ENCODE measurements at regions not wholly inside any gene's neighbourhood (a gene's known extent, or its start where the extent isn't known, plus 50 kb on each side); places are given as distances from the start of the nearest gene placed in this dataset.

DNA sequence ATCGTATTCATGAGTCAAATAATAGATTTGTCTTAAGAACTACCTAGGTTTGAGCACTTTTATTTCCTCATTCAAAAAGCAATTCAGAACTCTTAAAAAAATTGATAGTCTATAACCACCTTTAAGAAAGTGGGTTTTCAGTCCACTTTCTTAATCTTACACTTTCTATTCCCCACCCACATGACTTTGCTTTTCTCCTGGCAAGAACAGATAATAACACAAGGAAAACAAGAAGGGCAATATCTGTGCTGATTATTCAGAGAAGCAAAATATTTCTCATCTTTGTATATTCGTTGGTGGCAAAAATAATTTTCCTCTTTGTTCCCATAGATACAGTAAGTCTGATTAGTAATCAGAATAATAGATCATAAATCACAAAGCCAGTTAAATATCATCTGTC is 130.6 kb upstream of the DNAJC10 start (continued):
- no peak for TF ChIP-seq NR3C1 (CRISPR knock-in tag; conservative IDR thresholded peaks at IDR 0.05; ENCODE audit: low read depth)

DNA sequence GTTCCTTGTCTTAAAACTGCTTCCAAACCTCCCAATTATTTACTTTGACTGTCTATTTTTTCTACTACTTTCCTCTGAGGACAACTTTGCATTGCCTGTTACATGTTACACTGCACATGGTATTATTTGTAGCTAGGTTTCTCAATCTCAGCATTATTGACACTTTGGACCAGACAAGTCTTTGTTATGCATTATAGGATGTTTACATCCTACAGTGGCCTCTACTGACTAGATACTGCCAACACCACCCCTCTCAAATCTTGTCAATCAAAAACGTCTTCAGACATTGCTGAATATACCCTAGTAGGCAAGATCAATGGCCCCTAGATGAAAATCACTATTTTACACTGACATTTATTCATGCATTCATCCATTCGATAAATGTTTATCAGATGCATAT is 129.6 kb upstream of the DNAJC10 start:
- Mint-ChIP-seq H3K9me3 (no peaks in the 10 kb centered on the region), H3K36me3 (no peaks in the 10 kb centered on the region), H3K4me1 (peaks cover 30% of the 10 kb centered on the region), H3K27ac (no peak overlapping the region), H3K4me3 (no peak overlapping the region), H3K27me3 (ENCODE audit: low read depth) (no peaks in the 10 kb centered on the region)
- TF ChIP-seq, protein P1, sequence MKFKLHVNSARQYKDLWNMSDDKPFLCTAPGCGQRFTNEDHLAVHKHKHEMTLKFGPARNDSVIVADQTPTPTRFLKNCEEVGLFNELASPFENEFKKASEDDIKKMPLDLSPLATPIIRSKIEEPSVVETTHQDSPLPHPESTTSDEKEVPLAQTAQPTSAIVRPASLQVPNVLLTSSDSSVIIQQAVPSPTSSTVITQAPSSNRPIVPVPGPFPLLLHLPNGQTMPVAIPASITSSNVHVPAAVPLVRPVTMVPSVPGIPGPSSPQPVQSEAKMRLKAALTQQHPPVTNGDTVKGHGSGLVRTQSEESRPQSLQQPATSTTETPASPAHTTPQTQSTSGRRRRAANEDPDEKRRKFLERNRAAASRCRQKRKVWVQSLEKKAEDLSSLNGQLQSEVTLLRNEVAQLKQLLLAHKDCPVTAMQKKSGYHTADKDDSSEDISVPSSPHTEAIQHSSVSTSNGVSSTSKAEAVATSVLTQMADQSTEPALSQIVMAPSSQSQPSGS (CRISPR knock-in tag; IDR thresholded peaks at IDR 0.05; ENCODE audit: borderline replicate concordance, low read depth), result no peak
- TF ChIP-seq, protein P2, sequence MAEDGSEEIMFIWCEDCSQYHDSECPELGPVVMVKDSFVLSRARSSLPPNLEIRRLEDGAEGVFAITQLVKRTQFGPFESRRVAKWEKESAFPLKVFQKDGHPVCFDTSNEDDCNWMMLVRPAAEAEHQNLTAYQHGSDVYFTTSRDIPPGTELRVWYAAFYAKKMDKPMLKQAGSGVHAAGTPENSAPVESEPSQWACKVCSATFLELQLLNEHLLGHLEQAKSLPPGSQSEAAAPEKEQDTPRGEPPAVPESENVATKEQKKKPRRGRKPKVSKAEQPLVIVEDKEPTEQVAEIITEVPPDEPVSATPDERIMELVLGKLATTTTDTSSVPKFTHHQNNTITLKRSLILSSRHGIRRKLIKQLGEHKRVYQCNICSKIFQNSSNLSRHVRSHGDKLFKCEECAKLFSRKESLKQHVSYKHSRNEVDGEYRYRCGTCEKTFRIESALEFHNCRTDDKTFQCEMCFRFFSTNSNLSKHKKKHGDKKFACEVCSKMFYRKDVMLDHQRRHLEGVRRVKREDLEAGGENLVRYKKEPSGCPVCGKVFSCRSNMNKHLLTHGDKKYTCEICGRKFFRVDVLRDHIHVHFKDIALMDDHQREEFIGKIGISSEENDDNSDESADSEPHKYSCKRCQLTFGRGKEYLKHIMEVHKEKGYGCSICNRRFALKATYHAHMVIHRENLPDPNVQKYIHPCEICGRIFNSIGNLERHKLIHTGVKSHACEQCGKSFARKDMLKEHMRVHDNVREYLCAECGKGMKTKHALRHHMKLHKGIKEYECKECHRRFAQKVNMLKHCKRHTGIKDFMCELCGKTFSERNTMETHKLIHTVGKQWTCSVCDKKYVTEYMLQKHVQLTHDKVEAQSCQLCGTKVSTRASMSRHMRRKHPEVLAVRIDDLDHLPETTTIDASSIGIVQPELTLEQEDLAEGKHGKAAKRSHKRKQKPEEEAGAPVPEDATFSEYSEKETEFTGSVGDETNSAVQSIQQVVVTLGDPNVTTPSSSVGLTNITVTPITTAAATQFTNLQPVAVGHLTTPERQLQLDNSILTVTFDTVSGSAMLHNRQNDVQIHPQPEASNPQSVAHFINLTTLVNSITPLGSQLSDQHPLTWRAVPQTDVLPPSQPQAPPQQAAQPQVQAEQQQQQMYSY (CRISPR knock-in tag; IDR thresholded peaks at IDR 0.05), result no peak
- TF ChIP-seq ZNF671 (CRISPR knock-in tag; IDR thresholded peaks at IDR 0.05), result no peak
- no peak for TF ChIP-seq NFATC4 (CRISPR knock-in tag; IDR thresholded peaks at IDR 0.05)
- TF ChIP-seq TEAD4 (CRISPR knock-in tag; IDR thresholded peaks at IDR 0.05), result no peak
- TF ChIP-seq, protein P3, sequence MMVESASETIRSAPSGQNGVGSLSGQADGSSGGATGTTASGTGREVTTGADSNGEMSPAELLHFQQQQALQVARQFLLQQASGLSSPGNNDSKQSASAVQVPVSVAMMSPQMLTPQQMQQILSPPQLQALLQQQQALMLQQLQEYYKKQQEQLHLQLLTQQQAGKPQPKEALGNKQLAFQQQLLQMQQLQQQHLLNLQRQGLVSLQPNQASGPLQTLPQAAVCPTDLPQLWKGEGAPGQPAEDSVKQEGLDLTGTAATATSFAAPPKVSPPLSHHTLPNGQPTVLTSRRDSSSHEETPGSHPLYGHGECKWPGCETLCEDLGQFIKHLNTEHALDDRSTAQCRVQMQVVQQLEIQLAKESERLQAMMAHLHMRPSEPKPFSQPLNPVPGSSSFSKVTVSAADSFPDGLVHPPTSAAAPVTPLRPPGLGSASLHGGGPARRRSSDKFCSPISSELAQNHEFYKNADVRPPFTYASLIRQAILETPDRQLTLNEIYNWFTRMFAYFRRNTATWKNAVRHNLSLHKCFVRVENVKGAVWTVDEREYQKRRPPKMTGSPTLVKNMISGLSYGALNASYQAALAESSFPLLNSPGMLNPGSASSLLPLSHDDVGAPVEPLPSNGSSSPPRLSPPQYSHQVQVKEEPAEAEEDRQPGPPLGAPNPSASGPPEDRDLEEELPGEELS (CRISPR knock-in tag; IDR thresholded peaks at IDR 0.05), result no peak
- TF ChIP-seq, protein P4, sequence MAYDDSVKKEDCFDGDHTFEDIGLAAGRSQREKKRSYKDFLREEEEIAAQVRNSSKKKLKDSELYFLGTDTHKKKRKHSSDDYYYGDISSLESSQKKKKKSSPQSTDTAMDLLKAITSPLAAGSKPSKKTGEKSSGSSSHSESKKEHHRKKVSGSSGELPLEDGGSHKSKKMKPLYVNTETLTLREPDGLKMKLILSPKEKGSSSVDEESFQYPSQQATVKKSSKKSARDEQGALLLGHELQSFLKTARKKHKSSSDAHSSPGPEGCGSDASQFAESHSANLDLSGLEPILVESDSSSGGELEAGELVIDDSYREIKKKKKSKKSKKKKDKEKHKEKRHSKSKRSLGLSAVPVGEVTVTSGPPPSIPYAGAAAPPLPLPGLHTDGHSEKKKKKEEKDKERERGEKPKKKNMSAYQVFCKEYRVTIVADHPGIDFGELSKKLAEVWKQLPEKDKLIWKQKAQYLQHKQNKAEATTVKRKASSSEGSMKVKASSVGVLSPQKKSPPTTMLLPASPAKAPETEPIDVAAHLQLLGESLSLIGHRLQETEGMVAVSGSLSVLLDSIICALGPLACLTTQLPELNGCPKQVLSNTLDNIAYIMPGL (CRISPR knock-in tag; IDR thresholded peaks at IDR 0.05), result no peak
- no peak for TF ChIP-seq NFYB (CRISPR knock-in tag; conservative IDR thresholded peaks at IDR 0.05; ENCODE audit: low read depth)
- TF ChIP-seq, protein P5, sequence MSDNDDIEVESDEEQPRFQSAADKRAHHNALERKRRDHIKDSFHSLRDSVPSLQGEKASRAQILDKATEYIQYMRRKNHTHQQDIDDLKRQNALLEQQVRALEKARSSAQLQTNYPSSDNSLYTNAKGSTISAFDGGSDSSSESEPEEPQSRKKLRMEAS (CRISPR knock-in tag; IDR thresholded peaks at IDR 0.05), result no peak
- no peak for TF ChIP-seq SMAD3 (CRISPR knock-in tag; IDR thresholded peaks at IDR 0.05; ENCODE audit: borderline replicate concordance)
- TF ChIP-seq, protein P6, sequence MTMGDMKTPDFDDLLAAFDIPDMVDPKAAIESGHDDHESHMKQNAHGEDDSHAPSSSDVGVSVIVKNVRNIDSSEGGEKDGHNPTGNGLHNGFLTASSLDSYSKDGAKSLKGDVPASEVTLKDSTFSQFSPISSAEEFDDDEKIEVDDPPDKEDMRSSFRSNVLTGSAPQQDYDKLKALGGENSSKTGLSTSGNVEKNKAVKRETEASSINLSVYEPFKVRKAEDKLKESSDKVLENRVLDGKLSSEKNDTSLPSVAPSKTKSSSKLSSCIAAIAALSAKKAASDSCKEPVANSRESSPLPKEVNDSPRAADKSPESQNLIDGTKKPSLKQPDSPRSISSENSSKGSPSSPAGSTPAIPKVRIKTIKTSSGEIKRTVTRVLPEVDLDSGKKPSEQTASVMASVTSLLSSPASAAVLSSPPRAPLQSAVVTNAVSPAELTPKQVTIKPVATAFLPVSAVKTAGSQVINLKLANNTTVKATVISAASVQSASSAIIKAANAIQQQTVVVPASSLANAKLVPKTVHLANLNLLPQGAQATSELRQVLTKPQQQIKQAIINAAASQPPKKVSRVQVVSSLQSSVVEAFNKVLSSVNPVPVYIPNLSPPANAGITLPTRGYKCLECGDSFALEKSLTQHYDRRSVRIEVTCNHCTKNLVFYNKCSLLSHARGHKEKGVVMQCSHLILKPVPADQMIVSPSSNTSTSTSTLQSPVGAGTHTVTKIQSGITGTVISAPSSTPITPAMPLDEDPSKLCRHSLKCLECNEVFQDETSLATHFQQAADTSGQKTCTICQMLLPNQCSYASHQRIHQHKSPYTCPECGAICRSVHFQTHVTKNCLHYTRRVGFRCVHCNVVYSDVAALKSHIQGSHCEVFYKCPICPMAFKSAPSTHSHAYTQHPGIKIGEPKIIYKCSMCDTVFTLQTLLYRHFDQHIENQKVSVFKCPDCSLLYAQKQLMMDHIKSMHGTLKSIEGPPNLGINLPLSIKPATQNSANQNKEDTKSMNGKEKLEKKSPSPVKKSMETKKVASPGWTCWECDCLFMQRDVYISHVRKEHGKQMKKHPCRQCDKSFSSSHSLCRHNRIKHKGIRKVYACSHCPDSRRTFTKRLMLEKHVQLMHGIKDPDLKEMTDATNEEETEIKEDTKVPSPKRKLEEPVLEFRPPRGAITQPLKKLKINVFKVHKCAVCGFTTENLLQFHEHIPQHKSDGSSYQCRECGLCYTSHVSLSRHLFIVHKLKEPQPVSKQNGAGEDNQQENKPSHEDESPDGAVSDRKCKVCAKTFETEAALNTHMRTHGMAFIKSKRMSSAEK (CRISPR knock-in tag; IDR thresholded peaks at IDR 0.05; ENCODE audit: borderline replicate concordance), result no peak
- no peak for TF ChIP-seq TP53 (CRISPR knock-in tag; IDR thresholded peaks at IDR 0.05)
- TF ChIP-seq ZBTB21 (CRISPR knock-in tag; IDR thresholded peaks at IDR 0.05; ENCODE audit: borderline replicate concordance), result no peak
- TF ChIP-seq, protein P7, sequence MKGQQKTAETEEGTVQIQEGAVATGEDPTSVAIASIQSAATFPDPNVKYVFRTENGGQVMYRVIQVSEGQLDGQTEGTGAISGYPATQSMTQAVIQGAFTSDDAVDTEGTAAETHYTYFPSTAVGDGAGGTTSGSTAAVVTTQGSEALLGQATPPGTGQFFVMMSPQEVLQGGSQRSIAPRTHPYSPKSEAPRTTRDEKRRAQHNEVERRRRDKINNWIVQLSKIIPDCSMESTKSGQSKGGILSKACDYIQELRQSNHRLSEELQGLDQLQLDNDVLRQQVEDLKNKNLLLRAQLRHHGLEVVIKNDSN (CRISPR knock-in tag; IDR thresholded peaks at IDR 0.05), result no peak
- no peak for TF ChIP-seq NR3C1 (CRISPR knock-in tag; conservative IDR thresholded peaks at IDR 0.05; ENCODE audit: low read depth)
- no peak for TF ChIP-seq OVOL2 (CRISPR knock-in tag; IDR thresholded peaks at IDR 0.05; ENCODE audit: borderline replicate concordance)
- no peak for TF ChIP-seq SMAD4 (CRISPR knock-in tag; IDR thresholded peaks at IDR 0.05)
- TF ChIP-seq TCF7 (CRISPR knock-in tag; IDR thresholded peaks at IDR 0.05; ENCODE audit: low read depth), result no peak
- ChIA-PET POLR2A (no interaction called here), CTCF (interaction anchor here (1.0 kb wide), 1 partner anchor 63 kb away, joined by 3 read pairs; no protein-coding TSS in a partner anchor)
- DNase-seq (ENCODE audit: low spot score), result no peak
- no peak for ATAC-seq

All from WTC11 (cell line).